ENCODE measurements at regions not wholly inside any gene's neighbourhood (a gene's known extent, or its start where the extent isn't known, plus 50 kb on each side); places are given as distances from the start of the nearest gene placed in this dataset.
"Not testable (repeated sequence)": the region's sequence is repeated elsewhere in the genome, so short reads cannot be mapped to it uniquely, and the experiment has no call there.

DNA sequence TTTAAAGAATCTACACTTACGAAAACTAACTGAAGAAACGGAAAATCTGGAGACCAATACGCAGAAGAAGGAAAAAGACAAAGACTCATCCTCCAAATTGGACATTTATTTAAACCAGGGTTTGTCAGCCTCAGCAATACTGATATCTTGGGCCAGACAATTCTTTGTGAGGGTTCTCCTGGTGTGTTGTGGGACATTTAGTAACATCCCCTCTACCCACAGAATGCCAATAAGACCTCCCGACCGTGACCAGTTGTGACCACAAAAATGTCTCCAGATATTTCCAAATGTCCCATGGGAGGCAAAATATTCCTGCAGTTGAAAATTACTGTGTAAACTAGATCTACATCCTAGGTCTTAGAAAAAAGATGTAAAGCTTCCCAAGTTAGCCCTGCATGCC is 50.3 kb upstream of the ZSCAN2 start:
- not testable (repeated sequence) for H3K4me2 ChIP-seq; H3K9ac ChIP-seq; H3K27ac ChIP-seq; H3K27me3 ChIP-seq (ENCODE audit: insufficient read depth, low read depth); H3K79me2 ChIP-seq (ENCODE audit: insufficient read depth, low read depth); H3K4me3 ChIP-seq (IDR thresholded peaks at IDR 0.05; ENCODE audit: insufficient read depth, low read depth, low read length); H2AFZ ChIP-seq (ENCODE audit: low read depth); H3K36me3 ChIP-seq (ENCODE audit: insufficient read depth); H4K20me1 ChIP-seq (ENCODE audit: insufficient read depth)
- peaks cover 17% of the 10 kb centered on the region for H3K4me1 ChIP-seq (ENCODE audit: low read depth, poor library complexity, severe bottlenecking)

Measured in KMS-11 (cell line).